SK-N-SH treated with all-trans-retinoic acid at 6 μM for 48 hours (cell line): ENCODE measurements at regions not wholly inside any gene's neighbourhood (a gene's known extent, or its start where the extent isn't known, plus 50 kb on each side); places are given as distances from the start of the nearest gene placed in this dataset.

ENCODE experiments used
- BACH2 ChIP-seq: fragments of 250-450 bp; sonication (Bioruptor Pico); IDR thresholded peaks from 2 replicates; pipeline ENCODE4 v1.9.0; 2021; ENCODE audit warnings: mild to moderate bottlenecking, borderline replicate concordance
- ISL1 ChIP-seq: fragments of 250-450 bp; sonication (Bioruptor Pico); IDR thresholded peaks from 2 replicates; pipeline ENCODE4 v2.1.2; 2022; ENCODE audit warnings: mild to moderate bottlenecking, moderate library complexity
- PPARA ChIP-seq: fragments of 250-450 bp; sonication (Bioruptor Pico); IDR thresholded peaks from 2 replicates; pipeline ENCODE4 v1.5.0; 2020; ENCODE audit warnings: mild to moderate bottlenecking, borderline replicate concordance
- SNAI2 ChIP-seq: fragments of 250-450 bp; sonication (Bioruptor Pico); IDR thresholded peaks from 2 replicates; pipeline ENCODE4 v1.5.0; 2020; ENCODE audit warnings: mild to moderate bottlenecking, moderate library complexity
- TF ChIP-seq, protein P1 (sequence below): fragments of 250-450 bp; sonication (Bioruptor Pico); IDR thresholded peaks from 2 replicates; pipeline ENCODE4 v1.5.1; 2021; ENCODE audit warnings: mild to moderate bottlenecking, moderate library complexity
- TF ChIP-seq, protein P2 (sequence below): fragments of 250-450 bp; sonication (Bioruptor Pico); IDR thresholded peaks from 2 replicates; pipeline ENCODE4 v1.5.1; 2020; ENCODE audit warnings: low read depth, mild to moderate bottlenecking, moderate library complexity

DNA sequence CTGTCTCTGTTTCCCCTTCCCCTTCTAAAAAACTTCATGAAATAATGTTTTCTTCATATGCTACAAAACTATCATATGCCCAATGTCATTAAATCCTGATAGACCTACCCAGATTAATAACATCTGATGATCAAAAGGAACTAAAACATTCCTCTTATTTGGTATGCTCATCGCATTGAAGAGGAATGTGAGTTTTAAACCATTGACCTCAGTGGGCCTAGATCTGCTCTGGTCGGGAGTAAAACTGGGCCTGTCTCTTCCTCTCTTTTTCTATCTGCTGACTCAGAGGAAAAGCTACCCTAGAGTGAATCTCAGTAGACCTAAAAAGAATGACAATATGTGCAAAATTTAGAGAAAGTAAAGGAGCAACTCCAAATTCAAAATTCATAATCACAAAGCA lies 275.8 kb downstream of the SATB1 start:
- TF ChIP-seq, protein P1, sequence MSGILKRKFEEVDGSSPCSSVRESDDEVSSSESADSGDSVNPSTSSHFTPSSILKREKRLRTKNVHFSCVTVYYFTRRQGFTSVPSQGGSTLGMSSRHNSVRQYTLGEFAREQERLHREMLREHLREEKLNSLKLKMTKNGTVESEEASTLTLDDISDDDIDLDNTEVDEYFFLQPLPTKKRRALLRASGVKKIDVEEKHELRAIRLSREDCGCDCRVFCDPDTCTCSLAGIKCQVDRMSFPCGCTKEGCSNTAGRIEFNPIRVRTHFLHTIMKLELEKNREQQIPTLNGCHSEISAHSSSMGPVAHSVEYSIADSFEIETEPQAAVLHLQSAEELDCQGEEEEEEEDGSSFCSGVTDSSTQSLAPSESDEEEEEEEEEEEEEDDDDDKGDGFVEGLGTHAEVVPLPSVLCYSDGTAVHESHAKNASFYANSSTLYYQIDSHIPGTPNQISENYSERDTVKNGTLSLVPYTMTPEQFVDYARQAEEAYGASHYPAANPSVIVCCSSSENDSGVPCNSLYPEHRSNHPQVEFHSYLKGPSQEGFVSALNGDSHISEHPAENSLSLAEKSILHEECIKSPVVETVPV: no peak
- no peak for TF ChIP-seq SNAI2 (CRISPR knock-in tag)
- TF ChIP-seq, protein P2, sequence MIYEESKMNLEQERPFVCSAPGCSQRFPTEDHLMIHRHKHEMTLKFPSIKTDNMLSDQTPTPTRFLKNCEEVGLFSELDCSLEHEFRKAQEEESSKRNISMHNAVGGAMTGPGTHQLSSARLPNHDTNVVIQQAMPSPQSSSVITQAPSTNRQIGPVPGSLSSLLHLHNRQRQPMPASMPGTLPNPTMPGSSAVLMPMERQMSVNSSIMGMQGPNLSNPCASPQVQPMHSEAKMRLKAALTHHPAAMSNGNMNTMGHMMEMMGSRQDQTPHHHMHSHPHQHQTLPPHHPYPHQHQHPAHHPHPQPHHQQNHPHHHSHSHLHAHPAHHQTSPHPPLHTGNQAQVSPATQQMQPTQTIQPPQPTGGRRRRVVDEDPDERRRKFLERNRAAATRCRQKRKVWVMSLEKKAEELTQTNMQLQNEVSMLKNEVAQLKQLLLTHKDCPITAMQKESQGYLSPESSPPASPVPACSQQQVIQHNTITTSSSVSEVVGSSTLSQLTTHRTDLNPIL: no peak
- TF ChIP-seq ISL1: no peak
- no peak for TF ChIP-seq BACH2 (CRISPR knock-in tag)
- no peak for TF ChIP-seq PPARA (CRISPR knock-in tag)
